Fibroblast of pulmonary artery (primary cell): ENCODE measurements at regions not wholly inside any gene's neighbourhood (a gene's known extent, or its start where the extent isn't known, plus 50 kb on each side); places are given as distances from the start of the nearest gene placed in this dataset.

Experiments used
- DNase-seq: peaks from one replicate; pipeline ENCODE4 v3.0.0-alpha.2; 2010; ENCODE audit warnings: low read depth
- H3K4me3 ChIP-seq: replicated peaks from 2 replicates; pipeline ENCODE4 v1.5.1; 2011; ENCODE audit warnings: low read depth, mild to moderate bottlenecking, control low read depth, low read length, moderate library complexity
- TF ChIP-seq, protein P1 (sequence below): IDR thresholded peaks from 2 replicates; pipeline ENCODE4 v1.5.1; 2011; ENCODE audit warnings: mild to moderate bottlenecking, control low read depth, low read length, inconsistent platforms; ENCODE audit errors: missing control alignments

DNA sequence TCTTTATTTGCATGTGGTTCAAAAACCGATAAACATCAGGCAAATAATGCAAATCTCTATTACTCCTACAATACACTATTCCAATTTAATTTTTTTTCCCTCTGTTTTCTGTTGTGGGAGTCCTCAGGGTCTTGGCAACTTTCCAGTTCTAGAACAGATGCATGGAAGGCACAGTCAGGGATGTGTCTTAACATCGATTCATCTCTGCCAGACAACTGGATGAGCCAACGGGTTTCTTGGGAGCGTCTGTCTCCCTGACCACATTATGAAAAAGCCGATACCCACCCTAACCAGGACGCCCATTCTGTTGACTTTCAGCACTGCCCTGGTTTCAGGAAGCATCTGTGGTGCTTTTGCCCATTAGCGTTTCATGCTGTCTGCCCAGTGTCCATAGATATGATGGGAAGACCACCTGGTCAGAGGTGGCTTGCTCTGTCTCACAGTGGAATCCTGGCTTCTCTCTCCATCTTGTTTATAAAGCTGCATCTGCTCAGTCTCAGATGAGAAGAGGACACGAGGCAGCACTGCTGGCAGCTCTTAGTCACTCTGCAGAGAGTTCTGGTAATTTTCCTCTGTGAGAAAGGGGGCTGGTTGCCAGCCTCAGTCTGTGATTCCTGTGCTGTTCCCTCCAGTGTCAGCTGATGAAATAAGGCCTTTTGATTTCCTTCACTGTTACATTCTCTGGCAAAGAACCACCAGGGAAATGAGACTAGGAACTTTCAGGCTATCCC lies 57.9 kb upstream of the KCNE4 start:
- TF ChIP-seq, protein P1, sequence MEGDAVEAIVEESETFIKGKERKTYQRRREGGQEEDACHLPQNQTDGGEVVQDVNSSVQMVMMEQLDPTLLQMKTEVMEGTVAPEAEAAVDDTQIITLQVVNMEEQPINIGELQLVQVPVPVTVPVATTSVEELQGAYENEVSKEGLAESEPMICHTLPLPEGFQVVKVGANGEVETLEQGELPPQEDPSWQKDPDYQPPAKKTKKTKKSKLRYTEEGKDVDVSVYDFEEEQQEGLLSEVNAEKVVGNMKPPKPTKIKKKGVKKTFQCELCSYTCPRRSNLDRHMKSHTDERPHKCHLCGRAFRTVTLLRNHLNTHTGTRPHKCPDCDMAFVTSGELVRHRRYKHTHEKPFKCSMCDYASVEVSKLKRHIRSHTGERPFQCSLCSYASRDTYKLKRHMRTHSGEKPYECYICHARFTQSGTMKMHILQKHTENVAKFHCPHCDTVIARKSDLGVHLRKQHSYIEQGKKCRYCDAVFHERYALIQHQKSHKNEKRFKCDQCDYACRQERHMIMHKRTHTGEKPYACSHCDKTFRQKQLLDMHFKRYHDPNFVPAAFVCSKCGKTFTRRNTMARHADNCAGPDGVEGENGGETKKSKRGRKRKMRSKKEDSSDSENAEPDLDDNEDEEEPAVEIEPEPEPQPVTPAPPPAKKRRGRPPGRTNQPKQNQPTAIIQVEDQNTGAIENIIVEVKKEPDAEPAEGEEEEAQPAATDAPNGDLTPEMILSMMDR = no peak
- H3K4me3 ChIP-seq = peak overlapping the region; percentile 1
- peak; percentile 96 for DNase-seq

DNA sequence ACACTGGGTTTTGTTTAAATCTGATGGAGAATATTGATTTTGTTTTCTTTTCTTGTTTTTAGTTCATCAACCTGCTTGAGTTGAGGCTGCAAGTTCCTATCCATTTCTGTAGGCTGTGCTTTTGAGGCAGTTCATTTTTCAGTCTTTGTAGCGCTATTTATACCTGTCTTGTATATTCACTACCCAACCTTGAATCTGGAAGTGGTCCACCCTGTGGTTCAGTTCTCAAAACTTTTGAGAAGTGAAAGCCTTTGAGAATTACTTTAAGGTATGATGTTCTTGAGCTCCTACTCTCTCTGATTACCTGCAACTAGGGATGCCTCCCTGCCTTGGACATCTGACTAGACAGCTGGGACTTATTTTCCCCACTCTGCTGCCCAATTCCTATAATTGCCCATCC lies 53.5 kb upstream of the KCNE4 start:
- TF ChIP-seq, protein P1 = no peak
- no peak for DNase-seq
- no peak overlapping the region for H3K4me3 ChIP-seq

DNA sequence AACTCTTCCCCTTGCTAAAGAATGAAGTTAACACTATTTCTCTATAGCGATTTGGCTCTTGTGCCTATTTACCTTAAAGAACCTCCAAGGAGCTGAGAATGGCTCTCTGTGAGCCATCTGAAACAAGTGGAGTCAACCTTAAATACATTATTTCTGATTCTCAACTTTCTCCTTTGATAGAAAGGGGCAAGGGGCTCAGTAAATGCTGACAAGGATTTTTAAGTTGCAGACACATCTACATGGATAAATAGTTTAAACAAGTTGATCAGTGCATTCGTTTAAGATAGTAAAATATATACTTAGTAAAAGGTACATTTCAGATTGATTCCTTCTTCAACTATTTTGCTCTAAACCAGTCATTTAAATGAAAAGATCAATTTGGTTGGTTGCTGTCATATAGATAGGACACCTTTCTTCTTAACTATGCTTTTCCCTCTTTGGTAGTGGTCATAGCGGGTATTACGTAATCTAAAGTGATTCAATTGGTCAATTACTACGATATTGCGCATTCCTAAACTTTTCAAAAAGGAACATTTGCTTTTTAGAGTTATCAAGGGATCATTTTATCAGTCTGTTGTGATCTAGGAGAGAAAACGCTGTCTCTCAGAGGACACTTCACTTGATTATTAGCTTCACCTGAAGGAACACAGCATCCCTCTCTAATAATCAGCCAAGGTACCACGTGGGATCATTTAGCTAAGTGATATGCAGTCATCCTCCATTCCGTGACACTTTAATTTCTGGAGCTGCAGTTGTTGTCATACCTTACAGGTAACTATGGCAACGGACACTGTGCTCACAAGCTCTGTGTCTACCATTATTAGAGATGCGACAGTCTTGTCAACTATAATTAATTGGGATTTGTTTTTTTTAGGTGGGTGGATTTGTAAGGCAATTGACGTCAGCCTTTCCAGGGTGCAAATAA lies 50.9 kb upstream of the KCNE4 start:
- H3K4me3 ChIP-seq = no peak overlapping the region
- DNase-seq = no peak
- TF ChIP-seq, protein P1 = no peak

GRCh38 chr2:223001797-223002175 lies 50.2 kb upstream of the KCNE4 start:
- DNase-seq = no peak
- H3K4me3 ChIP-seq = no peak overlapping the region

More at GRCh38 chr2:223001797-223002175, 50.2 kb upstream of the KCNE4 start:
- TF ChIP-seq, protein P1 = no peak
